ES-I3 (cell line): ENCODE measurements at regions not wholly inside any gene's neighbourhood (a gene's known extent, or its start where the extent isn't known, plus 50 kb on each side); places are given as distances from the start of the nearest gene placed in this dataset.

ENCODE experiments used
- H3K36me3 ChIP-seq: 2 replicates; pipeline ENCODE4 v1.6.1; 2013; ENCODE audit warnings: mild to moderate bottlenecking, low read length, control low read depth, moderate library complexity; ENCODE audit not compliant: insufficient read depth
- H3K4me1 ChIP-seq: 2 replicates; pipeline ENCODE4 v1.6.1; 2013; ENCODE audit warnings: mild to moderate bottlenecking, control low read depth, low read length; ENCODE audit not compliant: insufficient read depth
- H3K9ac ChIP-seq: 2 replicates; pipeline ENCODE4 v1.6.1; 2013; ENCODE audit warnings: low read depth, mild to moderate bottlenecking, low read length, moderate library complexity
- H3K9me3 ChIP-seq: 2 replicates; pipeline ENCODE4 v1.6.1; 2013; ENCODE audit warnings: mild to moderate bottlenecking, low read length, moderate library complexity; ENCODE audit not compliant: control insufficient read depth, insufficient read depth

GRCh38 chr2:2614452-2614851, 283.4 kb upstream of the MYT1L start:
- Histone ChIP-seq H3K9me3 (no peaks in the 10 kb centered on the region), H3K4me1 (no peaks in the 10 kb centered on the region), H3K36me3 (no peaks in the 10 kb centered on the region), H3K9ac (no peak overlapping the region)

- Histone ChIP-seq H3K4me1 (no peaks in the 10 kb centered on the region), H3K9ac (peak overlapping the region; percentile 63), H3K9me3 (no peaks in the 10 kb centered on the region), H3K36me3 (no peaks in the 10 kb centered on the region)
Observed at GRCh38 chr2:2613279-2614199, 282.5 kb upstream of the MYT1L start.

DNA sequence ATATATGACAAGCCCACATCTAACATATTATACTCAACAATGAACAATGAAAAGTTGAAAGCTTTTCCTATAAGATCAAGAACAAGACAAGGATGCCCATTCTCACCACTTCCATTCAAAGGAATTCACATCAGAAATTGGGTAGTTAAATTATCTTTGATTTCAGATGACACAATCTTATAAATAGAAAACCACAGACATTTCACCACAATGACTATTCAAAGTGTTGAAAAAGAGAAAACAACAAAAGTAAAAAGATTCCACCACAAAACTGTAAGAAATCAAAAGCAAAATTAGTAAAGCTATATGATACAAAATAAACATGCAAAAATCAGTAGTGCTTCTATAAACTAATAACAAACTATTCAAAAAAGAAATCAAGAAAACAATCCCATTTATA, 279.7 kb upstream of the MYT1L start:
- no peak overlapping the region for H3K9ac ChIP-seq
- H3K9me3 ChIP-seq: no peaks in the 10 kb centered on the region
- H3K36me3 ChIP-seq: no peaks in the 10 kb centered on the region
- H3K4me1 ChIP-seq: no peaks in the 10 kb centered on the region

- Histone ChIP-seq H3K4me1 (no peaks in the 10 kb centered on the region), H3K9me3 (no peaks in the 10 kb centered on the region), H3K9ac (no peak overlapping the region), H3K36me3 (no peaks in the 10 kb centered on the region)
Observed at GRCh38 chr2:2600366-2600765, 269.3 kb upstream of the MYT1L start.

DNA sequence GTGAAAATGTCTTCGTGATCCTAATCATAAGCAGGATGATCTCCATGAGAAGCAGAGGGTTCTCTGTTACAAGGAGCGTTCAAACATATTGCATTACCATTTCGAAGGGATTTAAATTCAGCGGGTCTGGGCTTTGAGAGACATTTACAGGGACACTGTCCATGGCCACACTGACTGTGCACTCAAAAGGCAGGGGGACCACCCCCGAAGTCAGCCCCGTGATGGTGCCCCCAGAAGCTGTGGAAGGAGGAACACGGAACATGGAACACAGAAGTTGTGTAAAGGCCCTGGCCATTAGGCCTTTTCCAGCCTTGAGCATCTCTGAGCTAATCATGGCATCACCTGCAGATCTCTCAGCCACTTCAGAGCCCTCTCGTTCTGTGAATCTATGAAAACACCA, 268.4 kb upstream of the MYT1L start:
- no peaks in the 10 kb centered on the region for H3K36me3 ChIP-seq

GRCh38 chr2:2597712-2598111, 266.6 kb upstream of the MYT1L start:
- H3K36me3 ChIP-seq: no peaks in the 10 kb centered on the region
- H3K9ac ChIP-seq: no peak overlapping the region
- no peaks in the 10 kb centered on the region for H3K9me3 ChIP-seq

More for the DNA sequence above, 268.4 kb upstream of the MYT1L start:
- no peaks in the 10 kb centered on the region for H3K9me3 ChIP-seq
- H3K4me1 ChIP-seq: no peaks in the 10 kb centered on the region
- H3K9ac ChIP-seq: no peak overlapping the region

DNA sequence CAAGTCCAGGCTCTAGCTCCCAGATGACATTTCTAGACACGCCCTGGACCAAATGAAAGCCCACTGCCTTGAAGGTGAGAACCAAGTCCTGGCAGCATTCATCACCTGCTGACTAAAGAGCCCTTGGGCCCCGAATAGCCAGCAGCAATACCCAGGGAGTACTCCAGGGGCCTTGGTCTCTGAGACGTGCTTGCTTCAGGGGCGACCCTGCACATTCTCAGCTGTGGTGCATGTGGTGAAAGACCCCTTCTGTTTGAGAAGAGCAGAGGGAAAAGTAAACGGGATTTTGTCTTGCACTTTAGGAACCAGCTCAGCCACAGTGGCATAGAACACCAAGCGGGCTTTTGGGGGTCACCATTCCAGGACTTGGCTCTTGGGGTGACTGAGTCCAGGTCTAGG, 260.5 kb upstream of the MYT1L start:
- H3K9me3 ChIP-seq: no peaks in the 10 kb centered on the region
- no peaks in the 10 kb centered on the region for H3K36me3 ChIP-seq
- H3K9ac ChIP-seq: no peak overlapping the region
- no peaks in the 10 kb centered on the region for H3K4me1 ChIP-seq

More at GRCh38 chr2:2597712-2598111, 266.6 kb upstream of the MYT1L start:
- H3K4me1 ChIP-seq: no peaks in the 10 kb centered on the region

GRCh38 chr2:2590841-2591541, 259.9 kb upstream of the MYT1L start:
- H3K9me3 ChIP-seq: no peaks in the 10 kb centered on the region
- H3K36me3 ChIP-seq: no peaks in the 10 kb centered on the region
- H3K9ac ChIP-seq: no peak overlapping the region

GRCh38 chr2:2590141-2590540, 259.1 kb upstream of the MYT1L start:
- Histone ChIP-seq H3K9me3 (no peaks in the 10 kb centered on the region), H3K9ac (no peak overlapping the region), H3K4me1 (no peaks in the 10 kb centered on the region), H3K36me3 (no peaks in the 10 kb centered on the region)

More at GRCh38 chr2:2590841-2591541, 259.9 kb upstream of the MYT1L start:
- no peaks in the 10 kb centered on the region for H3K4me1 ChIP-seq

DNA sequence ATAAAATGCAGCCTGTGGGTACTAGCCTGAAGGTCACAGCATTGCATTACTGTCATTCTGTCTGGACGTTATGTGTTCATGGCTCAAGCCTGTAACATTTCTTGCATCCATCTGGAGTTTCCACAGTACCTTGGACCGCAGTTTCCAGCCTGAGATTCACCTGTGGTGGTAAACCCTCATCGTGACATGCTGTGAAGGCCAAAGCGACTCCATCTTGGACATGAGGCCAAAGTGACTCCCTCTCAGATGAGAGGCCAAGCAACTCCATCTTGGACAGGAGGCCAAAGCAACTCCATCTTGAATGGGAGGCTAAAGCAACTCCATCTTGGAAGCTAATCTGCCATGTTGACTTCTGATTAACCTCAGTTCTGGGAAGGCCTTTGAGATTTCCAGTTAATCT, 257.7 kb upstream of the MYT1L start:
- no peaks in the 10 kb centered on the region for H3K9me3 ChIP-seq
- no peaks in the 10 kb centered on the region for H3K36me3 ChIP-seq
- no peak overlapping the region for H3K9ac ChIP-seq
- H3K4me1 ChIP-seq: no peaks in the 10 kb centered on the region

GRCh38 chr2:2587354-2587753, 256.3 kb upstream of the MYT1L start:
- no peaks in the 10 kb centered on the region for H3K9me3 ChIP-seq
- no peaks in the 10 kb centered on the region for H3K36me3 ChIP-seq
- H3K4me1 ChIP-seq: no peaks in the 10 kb centered on the region

DNA sequence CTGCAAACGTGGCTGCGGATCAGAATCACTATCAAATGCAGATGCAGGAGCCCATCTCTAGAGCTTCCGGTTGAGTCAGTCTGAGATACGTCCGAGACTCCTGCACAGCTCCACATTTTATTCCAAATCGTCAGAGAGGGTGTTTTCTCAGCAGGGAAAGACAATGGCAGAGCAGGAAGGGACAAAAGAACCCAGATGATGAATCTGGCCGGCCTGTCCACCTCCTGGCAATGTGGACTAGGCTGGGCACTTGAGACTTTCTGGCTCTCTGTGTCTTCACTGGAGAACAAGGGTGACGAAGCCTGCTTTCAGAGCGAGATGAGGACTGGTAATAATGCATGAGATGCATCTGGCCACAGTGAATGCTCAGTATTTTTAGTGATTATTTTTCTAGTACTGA, 255.9 kb upstream of the MYT1L start:
- H3K4me1 ChIP-seq: no peaks in the 10 kb centered on the region
- no peaks in the 10 kb centered on the region for H3K9me3 ChIP-seq
- H3K36me3 ChIP-seq: no peaks in the 10 kb centered on the region
- H3K9ac ChIP-seq: no peak overlapping the region

More at GRCh38 chr2:2587354-2587753, 256.3 kb upstream of the MYT1L start:
- H3K9ac ChIP-seq: no peak overlapping the region

DNA sequence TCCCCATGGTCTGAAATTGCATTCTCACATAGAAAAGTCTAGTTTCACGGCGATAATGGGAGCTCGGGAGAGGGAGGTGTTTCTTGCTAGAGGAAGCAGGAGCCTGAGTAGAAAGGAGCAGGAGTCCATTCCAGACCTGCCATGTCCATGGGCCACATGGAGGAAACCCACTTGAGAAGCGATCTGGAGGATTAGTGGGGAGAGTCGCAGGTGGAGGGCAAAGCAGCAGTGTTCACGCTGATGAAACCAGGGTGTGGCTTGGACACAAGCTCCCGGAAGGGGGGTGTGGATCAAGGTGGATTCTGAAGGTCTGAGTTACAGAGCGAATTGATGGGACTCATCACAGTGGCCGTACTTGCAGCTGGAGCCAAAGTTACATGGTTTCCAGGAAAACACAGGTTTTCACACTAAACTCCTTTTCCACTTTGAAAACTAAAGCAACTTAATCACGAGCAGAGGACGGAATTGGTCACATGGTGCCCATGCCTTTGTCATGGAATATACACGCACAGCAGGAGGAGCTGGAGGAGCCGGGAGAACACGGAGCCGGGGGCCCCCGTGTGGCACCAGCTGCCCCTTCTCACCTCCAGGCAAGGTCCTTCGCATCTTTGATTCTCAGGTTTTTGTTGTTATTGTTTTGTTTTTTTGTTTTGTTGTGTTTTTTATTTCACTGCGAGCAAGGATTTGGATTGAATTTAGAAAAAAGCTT, 255.1 kb upstream of the MYT1L start:
- no peak overlapping the region for H3K9ac ChIP-seq
- H3K9me3 ChIP-seq: no peaks in the 10 kb centered on the region
- no peaks in the 10 kb centered on the region for H3K36me3 ChIP-seq
- no peaks in the 10 kb centered on the region for H3K4me1 ChIP-seq

- no peak overlapping the region for H3K9ac ChIP-seq
- no peaks in the 10 kb centered on the region for H3K36me3 ChIP-seq
- H3K9me3 ChIP-seq: no peaks in the 10 kb centered on the region
- H3K4me1 ChIP-seq: no peaks in the 10 kb centered on the region
Observed at GRCh38 chr2:2582998-2583545, 252.0 kb upstream of the MYT1L start.
